H1 (cell line): ENCODE measurements at regions not wholly inside any gene's neighbourhood (a gene's known extent, or its start where the extent isn't known, plus 50 kb on each side); places are given as distances from the start of the nearest gene placed in this dataset.

Experiments used
- CTCF ChIA-PET: fragments of 300-600 bp; sonication (Branson Sonifier 250); formaldehyde crosslinking; loops from one replicate; lab custom pipeline; 2021; ENCODE audit not compliant: partially characterized antibody; lab: Charles Lee
- POLR2A ChIA-PET: fragments of 300-600 bp; sonication (Branson Sonifier 250); formaldehyde crosslinking; loops from one replicate; lab custom pipeline; 2021; ENCODE audit warnings: inconsistent platforms; ENCODE audit not compliant: partially characterized antibody; lab: Charles Lee
- DNase-seq, 2 experiments: peaks; one replicate each; pipeline versions ENCODE4 v3.0.0 to v3.0.0-alpha.2; 2010 to 2022; ENCODE audit warnings: low spot score in 2 of 2, low read depth in 1 of 2, mixed read lengths in 1 of 2
- FAIRE-seq: peaks from 2 replicates; lab custom pipeline; 2011; peaks lifted over from hg19 to GRCh38; lab: Jason Lieb, UNC
- H2AFZ ChIP-seq: 2 replicates; pipeline ENCODE4 v1.8.1; 2012; ENCODE audit warnings: low read length, inconsistent platforms
- H2AK5ac ChIP-seq: 2 replicates; pipeline ENCODE4 v1.6.1; 2013; ENCODE audit warnings: low read depth, low read length
- H2BK120ac ChIP-seq: replicated peaks from 2 replicates; pipeline ENCODE3; 2013; ENCODE audit warnings: low read depth, low read length, inconsistent platforms
- H2BK12ac ChIP-seq: 2 replicates; pipeline ENCODE4 v1.6.1; 2013; ENCODE audit warnings: low read depth, low read length
- H2BK15ac ChIP-seq: 2 replicates; pipeline ENCODE4 v1.6.1; 2013; ENCODE audit warnings: low read length
- H2BK20ac ChIP-seq: 2 replicates; pipeline ENCODE4 v1.6.1; 2013; ENCODE audit warnings: low read length
- H2BK5ac ChIP-seq: 2 replicates; pipeline ENCODE4 v1.6.1; 2013; ENCODE audit warnings: low read depth, low read length
- H3K14ac ChIP-seq: 2 replicates; pipeline ENCODE4 v1.6.1; 2013; ENCODE audit warnings: inconsistent platforms; ENCODE audit not compliant: insufficient read length
- H3K18ac ChIP-seq: 2 replicates; pipeline ENCODE4 v1.6.1; 2013; ENCODE audit warnings: low read length; ENCODE audit errors: extremely low read depth
- H3K23ac ChIP-seq: 2 replicates; pipeline ENCODE4 v1.6.1; 2013; ENCODE audit warnings: inconsistent platforms; ENCODE audit not compliant: insufficient read length
- H3K23me2 ChIP-seq: 2 replicates; pipeline ENCODE4 v1.6.1; 2013; ENCODE audit warnings: low read depth, low read length
- H3K27ac ChIP-seq: 2 replicates; pipeline ENCODE4 v1.6.1; 2011; ENCODE audit warnings: low read depth, low read length, inconsistent platforms
- H3K27me3 ChIP-seq, 4 experiments: replicated peaks in 1 of 4; 1 replicate in 1 of 4; 2 replicates in 3 of 4; pipeline versions ENCODE4 v1.6.1 to v1.8.1; 2011 to 2013; ENCODE audit warnings: low read length in 3 of 4, mild to moderate bottlenecking in 3 of 4, inconsistent platforms in 2 of 4, mixed read lengths in 2 of 4, moderate library complexity in 1 of 4; ENCODE audit not compliant: control insufficient read depth in 3 of 4, insufficient read depth in 3 of 4; ENCODE audit errors: extremely low read depth in 1 of 4
- H3K36me3 ChIP-seq, 4 experiments: 2 replicates each; pipeline versions ENCODE4 v1.6.1 to v1.8.1; 2011 to 2013; ENCODE audit warnings: mild to moderate bottlenecking in 4 of 4, low read length in 3 of 4, moderate library complexity in 2 of 4, control low read depth in 1 of 4, inconsistent platforms in 1 of 4; ENCODE audit not compliant: insufficient read depth in 4 of 4, control insufficient read depth in 2 of 4
- H3K4ac ChIP-seq: replicated peaks from 2 replicates; pipeline ENCODE3; 2013; ENCODE audit warnings: low read length, low read depth, mixed read lengths, inconsistent platforms; ENCODE audit not compliant: insufficient read length
- H3K4me1 ChIP-seq, 4 experiments: replicated peaks in 1 of 4; 1 replicate in 1 of 4; 2 replicates in 3 of 4; pipeline versions ENCODE4 v1.6.1 to v1.8.1; 2011 to 2013; ENCODE audit warnings: low read length in 3 of 4, inconsistent platforms in 2 of 4, mixed read lengths in 1 of 4; ENCODE audit not compliant: insufficient read depth in 4 of 4, control insufficient read depth in 3 of 4
- H3K4me2 ChIP-seq, 2 experiments: 2 replicates each; pipeline versions ENCODE4 v1.6.1 to v1.8.1; 2011 to 2013; ENCODE audit warnings: low read depth in 2 of 2, low read length in 2 of 2, control low read depth in 1 of 2, inconsistent platforms in 1 of 2, mild to moderate bottlenecking in 1 of 2; ENCODE audit not compliant: insufficient read depth in 1 of 2
- H3K4me3 ChIP-seq, 4 experiments: fragments of 200-600, 300-600 bp in 1 of 4; sonication (generic), shearing (Covaris generic), sonication (Bioruptor Twin) in 1 of 4; 2 replicates each; pipeline versions ENCODE4 v1.5.1 to v1.8.1; 2011 to 2016; ENCODE audit warnings: low read length in 4 of 4, low read depth in 3 of 4, control low read depth in 2 of 4, inconsistent platforms in 2 of 4, mild to moderate bottlenecking in 2 of 4, mixed read lengths in 1 of 4, moderate library complexity in 1 of 4; ENCODE audit not compliant: insufficient read depth in 2 of 4; ENCODE audit errors: extremely low read depth in 1 of 4
- H3K56ac ChIP-seq: replicated peaks from 2 replicates; pipeline ENCODE3; 2013; ENCODE audit warnings: low read depth, mild to moderate bottlenecking, mixed read lengths, low read length, inconsistent platforms; ENCODE audit not compliant: insufficient read length
- H3K79me1 ChIP-seq: 2 replicates; pipeline ENCODE4 v1.6.1; 2013; ENCODE audit warnings: low read depth, low read length, control low read depth
- H3K79me2 ChIP-seq, 2 experiments: 2 replicates each; pipeline versions ENCODE4 v1.6.1 to v1.8.1; 2012 to 2013; ENCODE audit warnings: low read length in 2 of 2, mild to moderate bottlenecking in 2 of 2, inconsistent platforms in 1 of 2; ENCODE audit not compliant: insufficient read depth in 2 of 2, control insufficient read depth in 1 of 2
- H3K9ac ChIP-seq, 4 experiments: replicated peaks in 1 of 4; 1 replicate in 1 of 4; 2 replicates in 3 of 4; pipeline versions ENCODE4 v1.6.1 to v1.8.1; 2011 to 2013; ENCODE audit warnings: low read depth in 3 of 4, low read length in 3 of 4, control low read depth in 2 of 4, mild to moderate bottlenecking in 2 of 4, moderate library complexity in 2 of 4, inconsistent platforms in 1 of 4; ENCODE audit errors: extremely low read depth in 1 of 4
- H3K9me3 ChIP-seq, 2 experiments: 2 replicates each; pipeline versions ENCODE4 v1.6.1 to v1.8.1; 2012 to 2013; ENCODE audit warnings: mild to moderate bottlenecking in 2 of 2, moderate library complexity in 2 of 2, control low read depth in 1 of 2, inconsistent platforms in 1 of 2, low read depth in 1 of 2, low read length in 1 of 2, mixed read lengths in 1 of 2; ENCODE audit not compliant: insufficient read depth in 2 of 2
- H4K20me1 ChIP-seq, 2 experiments: replicated peaks in 1 of 2; 2 replicates each; pipeline versions ENCODE3 to v1.8.1; 2011 to 2013; ENCODE audit warnings: inconsistent platforms in 2 of 2, low read length in 2 of 2, mild to moderate bottlenecking in 1 of 2; ENCODE audit not compliant: insufficient read depth in 2 of 2, control insufficient read depth in 1 of 2
- H4K5ac ChIP-seq: 2 replicates; pipeline ENCODE4 v1.6.1; 2013; ENCODE audit warnings: low read length, low read depth, mixed read lengths, inconsistent platforms; ENCODE audit not compliant: insufficient read length
- H4K8ac ChIP-seq: 2 replicates; pipeline ENCODE4 v1.8.0; 2013; ENCODE audit warnings: mild to moderate bottlenecking, moderate library complexity, low read length, inconsistent platforms; ENCODE audit not compliant: insufficient read depth; ENCODE audit errors: extremely low read depth
- H4K91ac ChIP-seq: replicated peaks from 2 replicates; pipeline ENCODE3; 2013; ENCODE audit warnings: low read length, mixed read lengths, inconsistent platforms; ENCODE audit not compliant: insufficient read length
- ASH2L ChIP-seq: fragments of 200-600, 300-600 bp; sonication (generic); IDR thresholded peaks from one replicate; pipeline ENCODE4 v1.7.1; 2017; ENCODE audit warnings: low read length
- CEBPB ChIP-seq: IDR thresholded peaks from 2 replicates; pipeline ENCODE4 v1.6.1; 2012; ENCODE audit warnings: low read depth, low read length
- CTBP2 ChIP-seq: IDR thresholded peaks from 2 replicates; pipeline ENCODE4 v1.7.0; 2011; ENCODE audit warnings: borderline replicate concordance, mild to moderate bottlenecking, moderate library complexity, mixed read lengths, low read length; ENCODE audit not compliant: insufficient read depth, insufficient read length
- KDM4A ChIP-seq: IDR thresholded peaks from one replicate; pipeline ENCODE4 v1.7.1; 2012; ENCODE audit warnings: low read depth, mild to moderate bottlenecking, moderate library complexity, low read length, inconsistent platforms; ENCODE audit not compliant: severe bottlenecking
- NRF1 ChIP-seq: IDR thresholded peaks from 2 replicates; pipeline ENCODE4 v1.6.1; 2011; ENCODE audit warnings: mild to moderate bottlenecking, low read depth, low read length, improper control_type of control experiment
- PHF8 ChIP-seq: fragments of 200-600 bp; sonication (generic); conservative IDR thresholded peaks from 2 replicates; pipeline ENCODE4 v1.7.1; 2012; ENCODE audit warnings: low read depth, mild to moderate bottlenecking, inconsistent platforms, low read length, moderate library complexity
- POLR2AphosphoS5 ChIP-seq: IDR thresholded peaks from 2 replicates; pipeline ENCODE4 v1.6.1; 2011; ENCODE audit warnings: low read depth, low read length
- RAD21 ChIP-seq, 2 experiments: IDR thresholded peaks in 1 of 2; conservative IDR thresholded peaks in 1 of 2; 2 replicates each; pipeline ENCODE4 v1.6.1; 2011; ENCODE audit warnings: low read depth in 2 of 2, low read length in 2 of 2, improper control_type of control experiment in 1 of 2, inconsistent platforms in 1 of 2, mild to moderate bottlenecking in 1 of 2, moderate library complexity in 1 of 2
- RXRA ChIP-seq: IDR thresholded peaks from 2 replicates; pipeline ENCODE4 v1.6.1; 2011; ENCODE audit warnings: low read depth, mild to moderate bottlenecking, low read length, moderate library complexity; ENCODE audit not compliant: insufficient read depth
- SIN3A ChIP-seq, 2 experiments: IDR thresholded peaks in 1 of 2; conservative IDR thresholded peaks in 1 of 2; 2 replicates each; pipeline ENCODE4 v1.6.1; 2011 to 2012; ENCODE audit warnings: low read length in 2 of 2, improper control_type of control experiment in 1 of 2, low read depth in 1 of 2, mild to moderate bottlenecking in 1 of 2
- SIX5 ChIP-seq: IDR thresholded peaks from 2 replicates; pipeline ENCODE4 v1.6.1; 2011; ENCODE audit warnings: mild to moderate bottlenecking, low read depth, low read length
- SP1 ChIP-seq: IDR thresholded peaks from 2 replicates; pipeline ENCODE4 v1.6.1; 2011; ENCODE audit warnings: low read depth, low read length
- SUZ12 ChIP-seq: fragments of 200-600 bp; sonication (generic); IDR thresholded peaks from 2 replicates; pipeline ENCODE4 v1.6.1; 2012; ENCODE audit warnings: mild to moderate bottlenecking, inconsistent platforms, low read length, moderate library complexity, mixed read lengths
- WGBS, 2 experiments: shearing (Covaris generic) in 1 of 2; methylation state at CpG; one replicate each; pipeline versions ENCODE4 v1.1.6 to v1.1.7; 2013 to 2015; ENCODE audit warnings: low lambda C conversion rate in 2 of 2, mixed read lengths in 2 of 2, inconsistent platforms in 1 of 2, low coverage in 1 of 2, missing lambda C conversion rate in 1 of 2; ENCODE audit not compliant: insufficient replicate concordance in 2 of 2, insufficient coverage in 1 of 2, insufficient read length in 1 of 2; ENCODE audit errors: extremely low coverage in 1 of 2, missing lambda C conversion rate in 1 of 2; 5-methylcytosine and 5-hydroxymethylcytosine counted together
- TF ChIP-seq, protein P1 (sequence below): IDR thresholded peaks from 2 replicates; pipeline ENCODE4 v1.6.1; 2011; ENCODE audit warnings: low read depth, mild to moderate bottlenecking, low read length; ENCODE audit not compliant: insufficient read depth

DNA sequence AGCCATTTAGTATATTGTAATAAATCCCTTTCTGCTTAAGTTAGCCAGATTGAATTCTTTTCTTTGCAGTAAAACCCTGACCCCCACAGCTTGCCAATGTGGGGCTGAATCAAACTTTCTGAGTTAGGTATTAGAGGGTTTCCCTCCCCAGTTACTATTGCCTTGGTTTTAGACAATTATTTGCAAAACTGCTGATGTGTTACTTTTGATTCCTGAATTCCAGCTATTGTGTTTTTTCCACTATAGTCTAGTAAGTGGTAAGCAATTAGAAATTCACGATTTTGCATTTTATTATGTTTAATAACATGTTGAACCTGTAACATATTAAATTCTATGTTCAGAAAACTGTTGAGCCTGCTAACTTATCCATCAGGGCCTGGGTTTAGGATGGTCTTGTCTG lies 391.5 kb downstream of the DLEU7 start:
- H3K27ac ChIP-seq = no peak overlapping the region
- H3K4ac ChIP-seq = no peak overlapping the region
- H4K5ac ChIP-seq = no peak overlapping the region
- no peak for DNase-seq
- H2BK120ac ChIP-seq = no peak overlapping the region
- no peak overlapping the region for H2BK15ac ChIP-seq
- H3K9me3 ChIP-seq = no peaks in the 10 kb centered on the region
- H3K9ac ChIP-seq = no peak overlapping the region
- peaks cover 5 to 11% (median 10%) of the 10 kb centered on the region in 4 experiments; a peak in 5 of 7 replicates for H3K4me1 ChIP-seq
- no peak overlapping the region for H2BK20ac ChIP-seq
- H2BK12ac ChIP-seq = no peak overlapping the region
- H2AFZ ChIP-seq = no peak overlapping the region
- H3K4me3 ChIP-seq = no peak overlapping the region
- no peaks in the 10 kb centered on the region for H4K20me1 ChIP-seq
- no peak overlapping the region for H3K18ac ChIP-seq
- ChIA-PET CTCF (no interaction called here), POLR2A (interaction anchor here (0.5 kb wide), 1 partner anchor 168 kb away, joined by 3 read pairs; no protein-coding TSS in a partner anchor)
- H4K8ac ChIP-seq = no peak overlapping the region
- no peak overlapping the region for H2BK5ac ChIP-seq
- no peak overlapping the region for H3K4me2 ChIP-seq
- no peaks in the 10 kb centered on the region for H3K36me3 ChIP-seq
- no peak overlapping the region for H3K56ac ChIP-seq
- H3K23ac ChIP-seq = no peak overlapping the region
- FAIRE-seq = no peak
- TF ChIP-seq NRF1 (no peak), PHF8 (no peak), CTBP2 (no peak), RAD21 (IDR thresholded peaks at IDR 0.05 in 1 of 2, conservative IDR thresholded peaks at IDR 0.05 in 1 of 2; ENCODE audit: low read depth in 2 of 2, low read length in 2 of 2) (no peak), CEBPB (no peak), SIX5 (no peak), SP1 (no peak), RXRA (no peak), KDM4A (no peak), SUZ12 (no peak), SIN3A (conservative IDR thresholded peaks at IDR 0.05 in 1 of 2, IDR thresholded peaks at IDR 0.05 in 1 of 2; ENCODE audit: low read depth in 1 of 2, low read length in 2 of 2) (no peak), POLR2AphosphoS5 (no peak), ASH2L (no peak)
- TF ChIP-seq, protein P1, sequence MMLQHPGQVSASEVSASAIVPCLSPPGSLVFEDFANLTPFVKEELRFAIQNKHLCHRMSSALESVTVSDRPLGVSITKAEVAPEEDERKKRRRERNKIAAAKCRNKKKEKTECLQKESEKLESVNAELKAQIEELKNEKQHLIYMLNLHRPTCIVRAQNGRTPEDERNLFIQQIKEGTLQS = no peak
- no peak overlapping the region for H4K91ac ChIP-seq
- WGBS, 2 experiments = 95% methylated on average over 1 of the region's 1 CpG; no CpG with 5 or more reads in 1 of the 2 experiments
- no peaks in the 10 kb centered on the region for H3K79me2 ChIP-seq
- H3K23me2 ChIP-seq = no peaks in the 10 kb centered on the region
- no peak overlapping the region for H3K14ac ChIP-seq
- H3K27me3 ChIP-seq = no peaks in the 10 kb centered on the region
- no peaks in the 10 kb centered on the region for H3K79me1 ChIP-seq
- H2AK5ac ChIP-seq = no peak overlapping the region
